Keratinocyte (primary cell): ENCODE measurements at regions not wholly inside any gene's neighbourhood (a gene's known extent, or its start where the extent isn't known, plus 50 kb on each side); places are given as distances from the start of the nearest gene placed in this dataset.

Source experiments
- EZH2 ChIP-seq: IDR thresholded peaks from one replicate; pipeline ENCODE4 v1.6.1; 2012; ENCODE audit warnings: inconsistent platforms, mild to moderate bottlenecking, low read length, moderate library complexity
- TF ChIP-seq, protein P1 (sequence below), 3 experiments: IDR thresholded peaks in 1 of 3; conservative IDR thresholded peaks in 1 of 3; optimal IDR thresholded peaks in 1 of 3; 2 replicates in 2 of 3; 3 replicates in 1 of 3; pipeline versions ENCODE3 to v1.5.1; 2011; ENCODE audit warnings: low read length in 3 of 3, mild to moderate bottlenecking in 3 of 3, moderate library complexity in 2 of 3, control low read depth in 1 of 3, inconsistent platforms in 1 of 3; ENCODE audit not compliant: insufficient read depth in 2 of 3; ENCODE audit errors: extremely low read depth in 1 of 3

DNA sequence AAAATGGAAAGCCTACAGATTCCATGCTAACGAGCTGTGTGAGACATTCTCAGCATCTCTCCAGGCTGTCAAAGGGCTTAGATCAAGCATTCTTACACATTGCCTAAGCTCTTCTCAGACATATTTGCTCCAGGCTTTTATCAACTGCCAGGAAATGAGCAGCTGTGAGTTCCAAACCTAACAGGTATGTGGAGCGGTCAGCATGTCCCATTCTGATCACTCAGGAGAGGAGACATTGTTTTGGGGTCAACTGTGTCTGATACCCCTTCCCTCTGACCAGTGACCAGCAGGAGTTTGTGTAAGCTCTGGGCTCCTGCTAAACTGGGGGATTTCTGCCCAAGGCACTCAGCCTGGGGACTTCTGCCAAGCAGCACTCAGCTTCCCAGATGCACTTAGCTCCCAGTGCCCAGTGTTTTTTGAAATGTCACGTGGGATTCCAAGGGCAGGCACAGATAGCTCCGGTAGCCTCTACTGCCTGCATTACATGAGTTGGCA is 229.1 kb downstream of the SEC61B start:
- TF ChIP-seq, protein P1, sequence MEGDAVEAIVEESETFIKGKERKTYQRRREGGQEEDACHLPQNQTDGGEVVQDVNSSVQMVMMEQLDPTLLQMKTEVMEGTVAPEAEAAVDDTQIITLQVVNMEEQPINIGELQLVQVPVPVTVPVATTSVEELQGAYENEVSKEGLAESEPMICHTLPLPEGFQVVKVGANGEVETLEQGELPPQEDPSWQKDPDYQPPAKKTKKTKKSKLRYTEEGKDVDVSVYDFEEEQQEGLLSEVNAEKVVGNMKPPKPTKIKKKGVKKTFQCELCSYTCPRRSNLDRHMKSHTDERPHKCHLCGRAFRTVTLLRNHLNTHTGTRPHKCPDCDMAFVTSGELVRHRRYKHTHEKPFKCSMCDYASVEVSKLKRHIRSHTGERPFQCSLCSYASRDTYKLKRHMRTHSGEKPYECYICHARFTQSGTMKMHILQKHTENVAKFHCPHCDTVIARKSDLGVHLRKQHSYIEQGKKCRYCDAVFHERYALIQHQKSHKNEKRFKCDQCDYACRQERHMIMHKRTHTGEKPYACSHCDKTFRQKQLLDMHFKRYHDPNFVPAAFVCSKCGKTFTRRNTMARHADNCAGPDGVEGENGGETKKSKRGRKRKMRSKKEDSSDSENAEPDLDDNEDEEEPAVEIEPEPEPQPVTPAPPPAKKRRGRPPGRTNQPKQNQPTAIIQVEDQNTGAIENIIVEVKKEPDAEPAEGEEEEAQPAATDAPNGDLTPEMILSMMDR (optimal IDR thresholded peaks at IDR 0.05 in 1 of 3, IDR thresholded peaks at IDR 0.05 in 1 of 3, conservative IDR thresholded peaks at IDR 0.05 in 1 of 3; ENCODE audit: extremely low read depth in 1 of 3, insufficient read depth in 2 of 3, low read length in 3 of 3): no peak
- no peak for TF ChIP-seq EZH2
